ENCODE measurements at regions not wholly inside any gene's neighbourhood (a gene's known extent, or its start where the extent isn't known, plus 50 kb on each side); places are given as distances from the start of the nearest gene placed in this dataset.

DNA sequence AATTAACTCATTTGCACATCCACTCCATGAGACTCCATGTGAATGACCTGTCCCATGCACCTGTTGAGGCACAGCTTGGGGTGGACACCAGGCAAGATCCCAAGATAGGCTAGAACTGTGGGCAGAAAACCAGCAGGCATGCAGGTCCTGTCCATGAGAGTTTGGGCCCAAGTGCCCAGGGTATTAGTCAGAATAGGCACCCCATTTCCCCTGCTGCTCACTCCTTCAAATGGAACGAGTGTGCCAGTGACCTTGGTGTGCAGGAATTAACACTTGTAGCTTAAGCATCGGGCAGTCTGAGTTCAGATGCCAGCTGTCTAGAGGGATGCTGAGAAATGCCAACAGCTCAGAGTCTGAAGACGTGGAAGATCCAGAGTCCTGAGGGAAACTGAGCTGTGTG lies 254.1 kb upstream of the GLI3 start:
- no peak overlapping the region for H2AFZ ChIP-seq (ENCODE audit: low read depth, low read length, severe bottlenecking)
- no peak overlapping the region for H3K27ac ChIP-seq (ENCODE audit: low read depth, low read length)
- H3F3A ChIP-seq (ENCODE audit: insufficient read depth): no peaks in the 10 kb centered on the region
- TF ChIP-seq CTCF (IDR thresholded peaks at IDR 0.05; ENCODE audit: insufficient read depth, low read length, poor library complexity, severe bottlenecking) (no peak), EZH2phosphoT487 (conservative IDR thresholded peaks at IDR 0.05; ENCODE audit: low read length) (no peak)
- no peaks in the 10 kb centered on the region for H3K79me2 ChIP-seq (ENCODE audit: insufficient read depth, low read length)
- H3K4me3 ChIP-seq (ENCODE audit: insufficient read depth, low read length, poor library complexity, severe bottlenecking): no peak overlapping the region
- no peak overlapping the region for H3K9ac ChIP-seq (ENCODE audit: low read length)
- H3K4me2 ChIP-seq (ENCODE audit: low read depth, low read length, poor library complexity, severe bottlenecking): no peak overlapping the region
- no peaks in the 10 kb centered on the region for H3K27me3 ChIP-seq (ENCODE audit: low read length)
- no peaks in the 10 kb centered on the region for H3K9me3 ChIP-seq (ENCODE audit: insufficient read depth, low read length)
- no peaks in the 10 kb centered on the region for H4K20me1 ChIP-seq (ENCODE audit: low read depth, low read length)
- no peaks in the 10 kb centered on the region for H3K36me3 ChIP-seq (ENCODE audit: low read length)
- no peaks in the 10 kb centered on the region for H3K9me2 ChIP-seq (replicated peaks; ENCODE audit: insufficient read depth, low read length)

GRCh38 chr7:42489299-42489698 lies 252.3 kb upstream of the GLI3 start:
- H3K9me3 ChIP-seq (ENCODE audit: insufficient read depth, low read length): no peaks in the 10 kb centered on the region
- H2AFZ ChIP-seq (ENCODE audit: low read depth, low read length, severe bottlenecking): no peak overlapping the region
- H3K79me2 ChIP-seq (ENCODE audit: insufficient read depth, low read length): no peaks in the 10 kb centered on the region
- H3K36me3 ChIP-seq (ENCODE audit: low read length): no peaks in the 10 kb centered on the region
- no peak overlapping the region for H3K4me3 ChIP-seq (ENCODE audit: insufficient read depth, low read length, poor library complexity, severe bottlenecking)
- H3K9me2 ChIP-seq (replicated peaks; ENCODE audit: insufficient read depth, low read length): no peaks in the 10 kb centered on the region
- H4K20me1 ChIP-seq (ENCODE audit: low read depth, low read length): no peaks in the 10 kb centered on the region
- TF ChIP-seq EZH2phosphoT487 (conservative IDR thresholded peaks at IDR 0.05; ENCODE audit: low read length) (no peak), CTCF (IDR thresholded peaks at IDR 0.05; ENCODE audit: insufficient read depth, low read length, poor library complexity, severe bottlenecking) (no peak)
- H3K9ac ChIP-seq (ENCODE audit: low read length): no peak overlapping the region
- H3K27ac ChIP-seq (ENCODE audit: low read depth, low read length): no peak overlapping the region
- no peak overlapping the region for H3K4me2 ChIP-seq (ENCODE audit: low read depth, low read length, poor library complexity, severe bottlenecking)
- H3F3A ChIP-seq (ENCODE audit: insufficient read depth): no peaks in the 10 kb centered on the region
- no peaks in the 10 kb centered on the region for H3K27me3 ChIP-seq (ENCODE audit: low read length)

GRCh38 chr7:42485301-42485766 lies 248.3 kb upstream of the GLI3 start:
- Histone ChIP-seq H3K27me3 (ENCODE audit: low read length) (no peaks in the 10 kb centered on the region), H3K27ac (ENCODE audit: low read depth, low read length) (no peak overlapping the region), H3K4me2 (ENCODE audit: low read depth, low read length, poor library complexity, severe bottlenecking) (no peak overlapping the region), H3K9me3 (ENCODE audit: insufficient read depth, low read length) (no peaks in the 10 kb centered on the region), H3K36me3 (ENCODE audit: low read length) (no peaks in the 10 kb centered on the region), H3K79me2 (ENCODE audit: insufficient read depth, low read length) (no peaks in the 10 kb centered on the region), H2AFZ (ENCODE audit: low read depth, low read length, severe bottlenecking) (no peak overlapping the region), H4K20me1 (ENCODE audit: low read depth, low read length) (no peaks in the 10 kb centered on the region), H3F3A (ENCODE audit: insufficient read depth) (no peaks in the 10 kb centered on the region), H3K4me3 (ENCODE audit: insufficient read depth, low read length, poor library complexity, severe bottlenecking) (no peak overlapping the region), H3K9me2 (replicated peaks; ENCODE audit: insufficient read depth, low read length) (no peaks in the 10 kb centered on the region), H3K9ac (ENCODE audit: low read length) (no peak overlapping the region)
- TF ChIP-seq EZH2phosphoT487 (conservative IDR thresholded peaks at IDR 0.05; ENCODE audit: low read length) (no peak), CTCF (IDR thresholded peaks at IDR 0.05; ENCODE audit: insufficient read depth, low read length, poor library complexity, severe bottlenecking) (no peak)

All from SU-DHL-6 (cell line).